PC-9 (cell line): ENCODE measurements at regions not wholly inside any gene's neighbourhood (a gene's known extent, or its start where the extent isn't known, plus 50 kb on each side); places are given as distances from the start of the nearest gene placed in this dataset.

Experiments
- BruUV-seq: library from RNA; stranded (reverse); fragments of 400-500 nt; replicated peaks from 2 replicates; lab custom pipeline; 2021; lab: Mats Ljungman, UMichigan
- CTCF ChIA-PET: fragments of 300-600 bp; sonication (Branson Sonifier 250); formaldehyde crosslinking; loops from one replicate; lab custom pipeline; 2022; ENCODE audit warnings: antibody characterized with exemption; lab: Charles Lee
- POLR2A ChIA-PET: fragments of 300-600 bp; sonication (Branson Sonifier 250); formaldehyde crosslinking; loops from one replicate; lab custom pipeline; 2022; ENCODE audit warnings: antibody characterized with exemption; ENCODE audit not compliant: unreplicated experiment; lab: Charles Lee
- DNase-seq, 2 experiments: peaks; one replicate each; pipeline versions ENCODE4 v3.0.0 to v3.0.0-alpha.2; 2015 to 2022; ENCODE audit warnings: mixed read lengths in 1 of 2
- H2AFZ ChIP-seq: fragments of 200-600 bp; sonication (generic); 2 replicates; pipeline ENCODE4 v1.8.1; 2017; ENCODE audit warnings: antibody characterized with exemption
- H3F3A ChIP-seq: fragments of 200-600 bp; sonication (generic); 2 replicates; pipeline ENCODE4 v1.8.1; 2017; ENCODE audit warnings: antibody characterized with exemption, mild to moderate bottlenecking, low read depth; ENCODE audit not compliant: insufficient read depth
- H3K27ac ChIP-seq: fragments of 200-600 bp; sonication (generic); 2 replicates; pipeline ENCODE4 v1.6.1; 2016; ENCODE audit warnings: mixed run types
- H3K27me3 ChIP-seq: fragments of 200-600 bp; sonication (generic); 2 replicates; pipeline ENCODE4 v1.6.1; 2016; ENCODE audit warnings: low read depth, mixed run types; ENCODE audit not compliant: insufficient read depth
- H3K36me3 ChIP-seq: fragments of 200-600 bp; sonication (generic); 2 replicates; pipeline ENCODE4 v1.6.1; 2016; ENCODE audit warnings: low read depth, mixed run types
- H3K4me1 ChIP-seq: fragments of 200-600 bp; sonication (generic); replicated peaks from 2 replicates; pipeline ENCODE4 v1.6.1; 2016; ENCODE audit warnings: mixed run types; ENCODE audit not compliant: insufficient read depth
- H3K4me2 ChIP-seq: fragments of 200-600 bp; sonication (generic); 2 replicates; pipeline ENCODE4 v1.6.1; 2017; ENCODE audit warnings: mixed run types
- H3K4me3 ChIP-seq: fragments of 200-600 bp; sonication (generic); 2 replicates; pipeline ENCODE4 v1.6.1; 2016; ENCODE audit warnings: mixed run types
- H3K79me2 ChIP-seq: fragments of 200-600 bp; sonication (generic); 2 replicates; pipeline ENCODE4 v1.6.1; 2017; ENCODE audit warnings: low read depth, mixed run types
- H3K9me2 ChIP-seq: fragments of 200-600 bp; sonication (generic); 2 replicates; pipeline ENCODE4 v1.8.1; 2017; ENCODE audit warnings: mild to moderate bottlenecking; ENCODE audit not compliant: insufficient read depth
- H3K9me3 ChIP-seq: fragments of 200-600 bp; sonication (generic); 2 replicates; pipeline ENCODE4 v1.8.1; 2016; ENCODE audit warnings: low read depth; ENCODE audit not compliant: insufficient read depth
- H4K20me1 ChIP-seq: fragments of 200-600 bp; sonication (generic); 2 replicates; pipeline ENCODE4 v1.8.1; 2017; ENCODE audit not compliant: insufficient read depth
- EZH2 ChIP-seq: fragments of 200-600 bp; sonication (generic); IDR thresholded peaks from 2 replicates; pipeline ENCODE4 v1.8.0; 2017; ENCODE audit warnings: antibody characterized with exemption, low read depth
- intact Hi-C: fragments of 100-400 bp; cut with micrococcal nuclease; formaldehyde crosslinking; loops from one replicate; pipeline ENCODE4 v1.10.0; 2022; ENCODE audit not compliant: unreplicated experiment
- TF ChIP-seq, protein P1 (sequence below): fragments of 200-600 bp; sonication (generic); conservative IDR thresholded peaks from 2 replicates; pipeline ENCODE4 v1.6.1; 2017; ENCODE audit warnings: mixed run types, antibody characterized with exemption, mild to moderate bottlenecking, moderate library complexity

DNA sequence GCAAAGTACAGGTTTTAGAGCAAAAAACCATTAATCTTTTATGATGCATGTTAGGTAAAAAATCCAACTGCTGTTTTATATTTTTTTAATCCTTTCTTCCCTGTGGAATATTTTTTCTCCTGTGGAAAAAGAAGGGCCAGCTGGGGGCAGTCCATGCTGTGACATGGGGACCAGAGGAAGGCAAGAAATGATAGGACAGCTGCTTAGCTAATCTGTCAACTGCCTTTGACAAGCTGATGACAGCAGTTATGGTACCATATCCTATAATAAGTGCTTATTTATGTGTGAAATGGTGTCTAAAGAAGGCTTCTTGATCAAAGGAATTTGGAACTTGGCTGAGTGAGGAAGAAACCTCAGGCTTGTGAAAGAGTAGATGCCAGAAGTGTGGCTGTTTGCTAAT is 452.4 kb upstream of the NOVA1 start:
- Histone ChIP-seq H3K27me3 (no peaks in the 10 kb centered on the region), H3K9me2 (no peaks in the 10 kb centered on the region), H3F3A (no peaks in the 10 kb centered on the region), H3K4me1 (no peaks in the 10 kb centered on the region), H3K36me3 (no peaks in the 10 kb centered on the region), H3K27ac (no peak overlapping the region), H3K4me3 (no peak overlapping the region), H3K4me2 (no peak overlapping the region), H4K20me1 (no peaks in the 10 kb centered on the region), H3K9me3 (no peaks in the 10 kb centered on the region), H2AFZ (no peak overlapping the region), H3K79me2 (no peaks in the 10 kb centered on the region)
- DNase-seq: no peak
- POLR2A ChIA-PET: no interaction called here
- TF ChIP-seq EZH2: no peak
- TF ChIP-seq, protein P1, sequence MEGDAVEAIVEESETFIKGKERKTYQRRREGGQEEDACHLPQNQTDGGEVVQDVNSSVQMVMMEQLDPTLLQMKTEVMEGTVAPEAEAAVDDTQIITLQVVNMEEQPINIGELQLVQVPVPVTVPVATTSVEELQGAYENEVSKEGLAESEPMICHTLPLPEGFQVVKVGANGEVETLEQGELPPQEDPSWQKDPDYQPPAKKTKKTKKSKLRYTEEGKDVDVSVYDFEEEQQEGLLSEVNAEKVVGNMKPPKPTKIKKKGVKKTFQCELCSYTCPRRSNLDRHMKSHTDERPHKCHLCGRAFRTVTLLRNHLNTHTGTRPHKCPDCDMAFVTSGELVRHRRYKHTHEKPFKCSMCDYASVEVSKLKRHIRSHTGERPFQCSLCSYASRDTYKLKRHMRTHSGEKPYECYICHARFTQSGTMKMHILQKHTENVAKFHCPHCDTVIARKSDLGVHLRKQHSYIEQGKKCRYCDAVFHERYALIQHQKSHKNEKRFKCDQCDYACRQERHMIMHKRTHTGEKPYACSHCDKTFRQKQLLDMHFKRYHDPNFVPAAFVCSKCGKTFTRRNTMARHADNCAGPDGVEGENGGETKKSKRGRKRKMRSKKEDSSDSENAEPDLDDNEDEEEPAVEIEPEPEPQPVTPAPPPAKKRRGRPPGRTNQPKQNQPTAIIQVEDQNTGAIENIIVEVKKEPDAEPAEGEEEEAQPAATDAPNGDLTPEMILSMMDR: no peak
- intact Hi-C loops: no loop called here
- no TSS peak for BruUV-seq
- CTCF ChIA-PET: no interaction called here

- H3K4me1 ChIP-seq: no peaks in the 10 kb centered on the region
- ChIA-PET POLR2A (no interaction called here), CTCF (no interaction called here)
- H3K27ac ChIP-seq: no peak overlapping the region
- no peaks in the 10 kb centered on the region for H3K79me2 ChIP-seq
- H3K4me3 ChIP-seq: no peak overlapping the region
- H3K27me3 ChIP-seq: no peaks in the 10 kb centered on the region
- no peak for TF ChIP-seq EZH2
- TF ChIP-seq, protein P1: no peak
- intact Hi-C loops: no loop called here
- H2AFZ ChIP-seq: no peak overlapping the region
- H3K9me2 ChIP-seq: no peaks in the 10 kb centered on the region
- no TSS peak for BruUV-seq
- H3K9me3 ChIP-seq: no peaks in the 10 kb centered on the region
- H4K20me1 ChIP-seq: no peaks in the 10 kb centered on the region
- DNase-seq: no peak
- H3F3A ChIP-seq: no peaks in the 10 kb centered on the region
- no peaks in the 10 kb centered on the region for H3K36me3 ChIP-seq
- H3K4me2 ChIP-seq: no peak overlapping the region
These were observed 458.8 kb upstream of the NOVA1 start for GRCh38 chr14:27056586-27056985.

- no peaks in the 10 kb centered on the region for H3K27me3 ChIP-seq
- H4K20me1 ChIP-seq: no peaks in the 10 kb centered on the region
- no peak overlapping the region for H3K27ac ChIP-seq
- H3K4me1 ChIP-seq: no peaks in the 10 kb centered on the region
- intact Hi-C loops: no loop called here
- H3K79me2 ChIP-seq: no peaks in the 10 kb centered on the region
- no peak overlapping the region for H3K4me3 ChIP-seq
- TF ChIP-seq EZH2: no peak
- TF ChIP-seq, protein P1: no peak
- DNase-seq: no peak
- CTCF ChIA-PET: no interaction called here
- H2AFZ ChIP-seq: no peak overlapping the region
- H3K9me3 ChIP-seq: no peaks in the 10 kb centered on the region
- no peaks in the 10 kb centered on the region for H3K9me2 ChIP-seq
- H3F3A ChIP-seq: no peaks in the 10 kb centered on the region
- no peaks in the 10 kb centered on the region for H3K36me3 ChIP-seq
- no peak overlapping the region for H3K4me2 ChIP-seq
- POLR2A ChIA-PET: no interaction called here
- BruUV-seq: no TSS peak
These were observed 463.5 kb upstream of the NOVA1 start for GRCh38 chr14:27061299-27061698.
